ENCODE measurements at regions not wholly inside any gene's neighbourhood (a gene's known extent, or its start where the extent isn't known, plus 50 kb on each side); places are given as distances from the start of the nearest gene placed in this dataset.
"Not testable (repeated sequence)": the region's sequence is repeated elsewhere in the genome, so short reads cannot be mapped to it uniquely, and the experiment has no call there.

GRCh38 chr2:187034434-187034833 lies 185.5 kb upstream of the ZSWIM2 start:
- Histone ChIP-seq H3K4me1 (no peaks in the 10 kb centered on the region), H3K36me3 (no peaks in the 10 kb centered on the region), H3K9me3 (no peaks in the 10 kb centered on the region), H3K4me3 (no peak overlapping the region), H3K27ac (replicated peaks in 1 of 4) (no peak overlapping the region), H3K27me3 (no peaks in the 10 kb centered on the region)
- no peak for TF ChIP-seq CTCF (IDR thresholded peaks at IDR 0.05)
- no peak for TF ChIP-seq POLR2AphosphoS5 (IDR thresholded peaks at IDR 0.05)
- TF ChIP-seq EP300 (IDR thresholded peaks at IDR 0.05), result no peak
- no peak for TF ChIP-seq POLR2A (IDR thresholded peaks at IDR 0.05; ENCODE audit: low read depth)
- intact Hi-C loops (cut with DNase I), result no loop called here
- no peak for DNase-seq (ENCODE audit: extremely low spot score)

GRCh38 chr2:187024739-187025138 lies 175.8 kb upstream of the ZSWIM2 start:
- 93% methylated on average over 4 of the region's 4 CpGs for WGBS
- no peak overlapping the region for H3K27ac ChIP-seq (replicated peaks in 1 of 4)
- TF ChIP-seq EP300 (IDR thresholded peaks at IDR 0.05) (no peak), POLR2AphosphoS5 (IDR thresholded peaks at IDR 0.05) (no peak), POLR2A (IDR thresholded peaks at IDR 0.05; ENCODE audit: low read depth) (no peak), CTCF (IDR thresholded peaks at IDR 0.05) (no peak)
- no peaks in the 10 kb centered on the region for H3K36me3 ChIP-seq
- H3K9me3 ChIP-seq, result peaks cover 0 to 13% (median 10%) of the 10 kb centered on the region in 4 donors
- intact Hi-C loops (cut with DNase I), result no loop called here
- H3K27me3 ChIP-seq, result no peaks in the 10 kb centered on the region
- no peak for DNase-seq (ENCODE audit: extremely low spot score)
- no peaks in the 10 kb centered on the region for H3K4me1 ChIP-seq
- no peak overlapping the region for H3K4me3 ChIP-seq

GRCh38 chr2:187023996-187024395 lies 175.0 kb upstream of the ZSWIM2 start:
- intact Hi-C loops (cut with DNase I), result not testable (repeated sequence)
- WGBS, result 92% methylated on average over 4 of the region's 4 CpGs

GRCh38 chr2:187017438-187017837 lies 168.5 kb upstream of the ZSWIM2 start:
- H3K4me1 ChIP-seq, result no peaks in the 10 kb centered on the region
- H3K4me3 ChIP-seq, result no peak overlapping the region
- WGBS, result 79% methylated on average over 5 of the region's 5 CpGs
- DNase-seq (ENCODE audit: extremely low spot score), result no peak
- no peak overlapping the region for H3K27ac ChIP-seq (replicated peaks in 1 of 4)
- intact Hi-C loops (cut with DNase I), result no loop called here
- no peaks in the 10 kb centered on the region for H3K36me3 ChIP-seq
- no peaks in the 10 kb centered on the region for H3K27me3 ChIP-seq
- TF ChIP-seq CTCF (IDR thresholded peaks at IDR 0.05) (no peak), POLR2AphosphoS5 (IDR thresholded peaks at IDR 0.05) (no peak), POLR2A (IDR thresholded peaks at IDR 0.05; ENCODE audit: low read depth) (no peak), EP300 (IDR thresholded peaks at IDR 0.05) (no peak)
- no peaks in the 10 kb centered on the region for H3K9me3 ChIP-seq

More at GRCh38 chr2:187023996-187024395, 175.0 kb upstream of the ZSWIM2 start:
- H3K27ac ChIP-seq (replicated peaks in 1 of 4); DNase-seq (ENCODE audit: extremely low spot score); H3K27me3 ChIP-seq; H3K4me1 ChIP-seq; H3K4me3 ChIP-seq; H3K36me3 ChIP-seq: not testable (repeated sequence)
- H3K9me3 ChIP-seq, result peaks cover 0 to 13% (median 10%) of the 10 kb centered on the region in 4 donors

- Histone ChIP-seq H3K9me3 (no peaks in the 10 kb centered on the region), H3K36me3 (no peaks in the 10 kb centered on the region), H3K27me3 (no peaks in the 10 kb centered on the region), H3K4me3 (no peak overlapping the region), H3K4me1 (no peaks in the 10 kb centered on the region), H3K27ac (replicated peaks in 1 of 4) (no peak overlapping the region)
- TF ChIP-seq EP300 (IDR thresholded peaks at IDR 0.05), result no peak
- TF ChIP-seq POLR2A (IDR thresholded peaks at IDR 0.05; ENCODE audit: low read depth), result no peak
- TF ChIP-seq CTCF (IDR thresholded peaks at IDR 0.05), result no peak
- no peak for TF ChIP-seq POLR2AphosphoS5 (IDR thresholded peaks at IDR 0.05)
- 55% methylated on average over 4 of the region's 4 CpGs for WGBS
- intact Hi-C loops (cut with DNase I), result no loop called here
- no peak for DNase-seq (ENCODE audit: extremely low spot score)
Observed at GRCh38 chr2:187013058-187013457, 164.1 kb upstream of the ZSWIM2 start.
